AG09319 (cell line): ENCODE measurements at regions not wholly inside any gene's neighbourhood (a gene's known extent, or its start where the extent isn't known, plus 50 kb on each side); places are given as distances from the start of the nearest gene placed in this dataset.

Experiments used
- DNase-seq: peaks from one replicate; pipeline ENCODE4 v3.0.0-alpha.2; 2010; ENCODE audit warnings: low read depth; ENCODE audit errors: extremely low read depth
- CTCF ChIP-seq: IDR thresholded peaks from 2 replicates; pipeline ENCODE4 v1.5.1; 2011; ENCODE audit warnings: low read depth, mild to moderate bottlenecking, inconsistent platforms, low read length, moderate library complexity

- TF ChIP-seq CTCF = no peak
- no peak for DNase-seq
Observed at GRCh38 chr2:120824246-120824645, 88.6 kb downstream of the GLI2 start.

GRCh38 chr2:120825370-120826259 is 89.9 kb downstream of the GLI2 start:
- peak; percentile 42 for DNase-seq
- no peak for TF ChIP-seq CTCF

GRCh38 chr2:120826260-120826648 is 90.6 kb downstream of the GLI2 start:
- no peak for DNase-seq
- TF ChIP-seq CTCF = no peak

DNA sequence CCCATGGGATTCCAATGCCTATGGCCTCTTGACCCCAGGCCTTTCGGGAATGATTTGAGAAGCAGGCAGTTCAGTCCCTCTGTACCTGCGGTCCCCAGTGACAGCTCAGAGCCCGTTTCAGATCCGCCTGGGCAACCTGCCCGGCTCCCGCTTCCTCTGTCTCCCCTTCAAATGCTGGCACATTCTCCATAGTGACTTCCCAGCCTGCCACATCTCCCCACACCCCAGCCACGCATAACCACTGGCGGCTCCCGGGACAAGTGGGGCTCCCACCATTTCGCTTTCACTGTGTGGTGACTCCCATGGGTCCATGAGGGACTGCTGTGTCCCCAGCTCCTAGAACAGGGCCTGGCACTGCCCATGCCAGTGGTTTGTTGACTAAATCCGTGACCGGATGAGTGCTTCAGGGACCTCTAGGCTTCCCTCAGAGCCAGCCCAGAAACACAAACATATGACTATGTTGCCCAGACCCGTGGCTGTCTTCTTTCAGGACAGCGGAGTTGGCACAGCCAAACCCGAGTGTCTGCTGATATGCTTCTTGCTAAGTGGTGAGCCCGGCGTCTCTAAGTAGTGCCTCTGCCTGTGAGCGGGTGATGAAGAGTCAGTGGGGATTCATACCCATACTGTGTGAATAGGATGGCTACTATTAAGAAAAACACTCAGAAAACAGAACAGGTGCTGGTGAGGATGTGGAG is 91.2 kb downstream of the GLI2 start:
- no peak for TF ChIP-seq CTCF
- DNase-seq = no peak

DNA sequence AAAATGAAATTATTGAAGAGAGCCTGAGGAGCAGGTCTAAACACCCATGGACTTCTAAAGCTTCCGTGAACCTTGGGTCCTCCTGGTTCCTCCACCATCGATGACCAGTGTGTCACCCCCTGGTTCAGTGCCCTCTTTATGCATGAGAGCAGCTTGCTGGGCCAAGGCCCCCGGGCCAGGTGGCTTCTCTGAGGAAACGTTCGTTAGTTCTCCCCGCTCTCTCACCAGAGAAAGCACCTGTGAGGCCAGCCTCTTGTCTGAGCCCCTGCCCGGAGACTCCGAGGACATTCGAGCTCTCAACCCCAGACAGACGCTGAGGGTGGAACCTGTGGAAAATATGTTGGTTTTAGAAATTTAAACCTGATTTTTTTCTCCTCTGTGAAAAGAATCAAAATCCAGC is 92.4 kb downstream of the GLI2 start:
- no peak for TF ChIP-seq CTCF
- no peak for DNase-seq

- TF ChIP-seq CTCF = no peak
- no peak for DNase-seq
Observed at GRCh38 chr2:120828829-120829632, 93.4 kb downstream of the GLI2 start.
